ENCODE measurements at regions not wholly inside any gene's neighbourhood (a gene's known extent, or its start where the extent isn't known, plus 50 kb on each side); places are given as distances from the start of the nearest gene placed in this dataset.
"Not testable (repeated sequence)": the region's sequence is repeated elsewhere in the genome, so short reads cannot be mapped to it uniquely, and the experiment has no call there.

DNA sequence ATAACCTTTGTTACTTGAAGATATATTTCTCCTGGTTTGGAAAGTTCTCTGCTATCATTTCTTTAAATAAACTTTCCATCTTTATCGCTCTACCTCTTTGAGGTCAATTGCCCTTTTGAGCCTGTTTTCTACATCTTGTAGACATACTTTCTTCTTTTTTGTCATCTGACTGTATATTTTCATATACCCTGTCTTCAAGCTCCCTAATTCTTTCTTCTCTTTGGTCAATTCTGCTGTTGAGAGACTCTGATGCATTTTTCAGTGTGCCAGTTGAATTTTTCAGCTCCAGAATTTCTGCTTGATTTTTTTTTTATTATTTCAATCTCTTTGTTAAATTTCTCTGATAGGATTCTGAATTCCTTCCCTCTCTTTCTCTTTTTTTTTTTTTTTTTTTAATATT, 511.2 kb upstream of the GRAMD2B start:
- no peak for DNase-seq

DNA sequence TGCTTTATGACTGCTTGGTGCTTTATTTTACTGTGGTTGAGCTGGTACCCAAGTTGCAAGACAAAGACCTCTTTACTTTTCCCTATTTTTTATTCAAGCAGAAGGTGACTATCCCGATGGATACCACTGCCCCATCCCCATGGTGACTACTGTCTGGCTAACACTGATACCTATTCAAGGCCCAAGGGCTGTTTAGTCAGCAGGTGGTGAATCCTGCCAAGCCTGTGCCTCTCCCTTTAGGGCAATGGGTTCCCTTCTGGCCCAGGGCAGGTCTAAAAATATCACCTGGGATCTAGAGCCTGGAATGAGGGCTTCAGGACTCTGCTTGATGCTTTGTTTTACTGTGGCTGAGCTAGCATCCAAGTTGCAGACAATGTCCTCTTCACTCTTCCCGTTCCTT, 510.0 kb upstream of the GRAMD2B start:
- DNase-seq, result no peak

DNA sequence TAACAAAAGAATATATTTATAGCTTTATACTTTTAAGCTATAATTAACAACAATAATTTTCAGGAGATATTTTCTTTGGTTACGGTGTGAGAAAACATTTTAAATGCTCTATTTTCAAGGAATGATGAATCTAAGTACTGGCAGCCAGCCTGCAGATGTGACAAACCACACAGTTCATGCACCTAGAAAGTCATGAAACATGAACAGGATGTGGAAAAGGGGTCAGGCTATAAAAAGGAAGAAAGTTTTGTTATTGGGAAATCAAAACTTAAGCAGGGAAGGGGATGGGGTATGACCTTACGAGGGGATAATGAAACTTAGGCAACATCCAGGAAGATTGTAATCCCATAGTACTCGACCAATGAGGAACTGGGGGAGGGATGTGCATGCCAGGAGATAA, 508.7 kb upstream of the GRAMD2B start:
- no peak for DNase-seq

DNA sequence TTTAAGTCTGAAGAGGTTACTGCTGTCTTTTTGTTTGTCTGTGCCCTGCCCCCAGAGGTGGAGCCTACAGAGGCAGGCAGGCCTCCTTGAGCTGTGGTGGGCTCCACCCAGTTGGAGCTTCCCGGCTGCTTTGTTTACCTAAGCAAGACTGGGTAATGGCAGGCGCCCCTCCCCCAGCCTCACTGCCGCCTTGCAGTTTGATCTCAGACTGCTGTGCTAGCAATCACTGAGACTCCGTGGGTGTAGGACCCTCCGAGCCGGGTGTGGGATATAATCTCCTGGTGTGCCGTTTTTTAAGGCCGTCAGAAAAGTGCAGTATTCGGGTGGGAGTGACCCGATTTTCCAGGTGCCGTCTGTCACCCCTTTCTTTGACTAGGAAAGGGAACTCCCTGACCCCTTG, 499.3 kb upstream of the GRAMD2B start:
- not testable (repeated sequence) for DNase-seq

DNA sequence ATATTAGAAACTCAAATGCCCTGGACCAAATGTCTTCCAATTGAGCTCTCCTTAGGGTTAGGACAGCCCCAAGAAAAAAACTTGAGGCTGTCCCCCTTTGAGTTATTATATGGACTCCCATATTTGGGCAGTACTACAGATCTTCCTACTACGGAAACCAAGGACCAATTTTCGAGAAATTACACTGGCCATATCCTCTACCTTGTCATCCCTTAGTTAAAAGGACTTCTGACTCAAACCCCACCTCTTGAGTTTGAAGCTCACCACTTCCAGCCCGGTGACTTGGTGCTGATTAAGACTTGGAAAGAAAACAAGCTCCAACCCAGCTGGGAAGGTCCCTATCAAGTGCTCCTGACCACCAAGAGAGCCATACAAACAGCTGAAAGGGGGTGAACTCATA, 497.0 kb upstream of the GRAMD2B start:
- no peak for DNase-seq

DNA sequence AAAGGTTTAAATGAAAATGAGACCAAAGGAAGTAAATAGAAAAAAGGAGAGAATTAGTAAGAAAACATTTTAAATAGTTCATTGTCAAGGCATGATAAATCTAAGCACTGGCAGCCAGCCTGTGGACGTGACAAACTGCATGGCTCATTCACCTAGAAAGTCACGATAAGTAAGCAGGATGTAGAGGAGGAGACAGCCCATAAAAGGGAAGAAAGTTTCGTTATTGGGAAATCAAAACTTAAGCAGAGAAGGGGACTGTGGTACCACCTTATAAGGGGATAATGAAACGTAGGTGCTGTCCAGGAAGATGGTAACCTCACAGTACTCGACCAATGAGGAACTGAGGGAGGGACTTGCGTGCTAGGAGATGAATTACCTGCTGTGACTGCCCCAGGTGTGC, 494.5 kb upstream of the GRAMD2B start:
- no peak for DNase-seq

DNA sequence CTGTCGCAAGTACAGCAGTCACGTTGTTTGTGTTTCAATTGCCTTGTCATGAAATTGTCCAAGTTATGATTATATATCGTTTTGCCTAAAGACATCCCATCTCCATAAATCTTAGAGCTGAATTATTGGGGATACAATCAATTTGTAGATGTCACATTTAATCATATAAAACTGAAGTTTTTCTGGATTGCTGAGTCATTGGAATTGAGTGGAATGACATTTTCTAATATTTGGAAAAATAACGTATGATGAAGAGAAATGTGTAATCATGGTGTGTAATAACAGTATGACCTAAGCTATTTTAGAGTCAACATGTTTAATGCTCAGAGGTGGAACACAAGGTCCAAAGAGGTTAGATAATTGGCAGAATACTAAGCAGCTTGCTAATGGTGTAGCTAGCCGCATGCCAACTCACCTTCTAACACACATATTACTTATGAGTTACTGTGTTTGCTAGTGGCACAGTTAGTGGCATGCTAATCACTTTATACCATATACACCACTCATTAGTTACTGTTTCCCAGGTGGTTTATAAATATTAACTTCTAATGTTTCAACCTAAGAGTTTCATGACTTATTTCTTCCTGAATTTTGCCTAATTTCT, 473.1 kb upstream of the GRAMD2B start:
- no peak for DNase-seq

DNA sequence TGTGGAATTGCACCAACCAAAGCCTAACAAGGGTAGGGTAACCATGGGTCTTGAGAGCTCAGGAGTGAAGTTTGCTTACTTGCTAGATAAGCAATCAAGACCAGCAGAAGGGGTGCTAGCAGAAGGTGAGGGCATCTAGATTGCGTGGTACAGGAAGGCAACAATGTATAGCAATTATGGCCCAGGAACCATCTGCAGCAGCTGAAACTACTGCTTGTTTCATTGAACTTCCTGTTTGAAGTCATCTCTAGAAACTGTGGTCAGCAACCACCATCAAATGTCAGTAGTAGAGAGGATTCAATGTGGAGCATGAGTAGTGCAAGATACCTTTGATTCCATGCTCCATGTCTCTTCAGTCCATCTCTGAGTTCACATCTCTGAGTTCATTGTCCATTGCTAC, 462.1 kb upstream of the GRAMD2B start:
- no peak for DNase-seq

DNA sequence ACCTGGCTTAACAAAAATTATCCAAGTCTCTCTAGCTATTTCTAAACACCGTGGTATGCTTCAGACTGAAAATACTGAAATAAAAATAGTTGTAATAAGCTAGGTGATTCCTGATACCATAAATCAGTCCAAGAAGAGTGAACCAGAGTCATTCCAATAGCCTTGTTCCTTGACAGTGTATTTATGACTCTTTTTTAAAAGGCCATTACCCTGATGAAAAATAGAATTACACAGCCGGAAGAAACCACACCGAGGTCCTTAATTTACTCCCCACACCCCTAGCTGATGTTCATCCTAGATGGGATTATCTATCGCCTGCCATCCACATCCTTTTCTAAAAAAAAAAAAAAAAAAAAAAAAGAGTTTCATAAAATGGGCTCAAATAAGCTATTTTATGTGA, 457.6 kb upstream of the GRAMD2B start:
- no peak for DNase-seq

DNA sequence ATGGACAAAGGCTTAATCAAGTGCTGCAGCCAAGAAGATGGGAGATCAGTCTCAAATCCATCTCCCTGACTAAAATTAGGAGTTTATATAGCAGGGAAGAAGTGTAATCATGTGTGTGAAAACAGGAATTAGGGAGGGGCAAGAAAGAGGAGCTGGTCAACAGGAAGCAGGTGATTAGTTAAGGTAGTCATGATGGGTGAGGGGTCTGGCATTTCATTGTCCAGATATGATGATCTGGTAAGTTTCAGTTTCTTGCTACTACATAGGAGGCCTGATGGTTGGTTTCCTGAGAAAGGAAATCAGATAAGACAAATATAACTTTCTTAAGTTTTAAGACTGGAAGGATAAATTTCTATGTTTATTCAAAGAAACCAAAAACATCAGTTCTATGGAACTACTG, 455.6 kb upstream of the GRAMD2B start:
- DNase-seq, result no peak

DNA sequence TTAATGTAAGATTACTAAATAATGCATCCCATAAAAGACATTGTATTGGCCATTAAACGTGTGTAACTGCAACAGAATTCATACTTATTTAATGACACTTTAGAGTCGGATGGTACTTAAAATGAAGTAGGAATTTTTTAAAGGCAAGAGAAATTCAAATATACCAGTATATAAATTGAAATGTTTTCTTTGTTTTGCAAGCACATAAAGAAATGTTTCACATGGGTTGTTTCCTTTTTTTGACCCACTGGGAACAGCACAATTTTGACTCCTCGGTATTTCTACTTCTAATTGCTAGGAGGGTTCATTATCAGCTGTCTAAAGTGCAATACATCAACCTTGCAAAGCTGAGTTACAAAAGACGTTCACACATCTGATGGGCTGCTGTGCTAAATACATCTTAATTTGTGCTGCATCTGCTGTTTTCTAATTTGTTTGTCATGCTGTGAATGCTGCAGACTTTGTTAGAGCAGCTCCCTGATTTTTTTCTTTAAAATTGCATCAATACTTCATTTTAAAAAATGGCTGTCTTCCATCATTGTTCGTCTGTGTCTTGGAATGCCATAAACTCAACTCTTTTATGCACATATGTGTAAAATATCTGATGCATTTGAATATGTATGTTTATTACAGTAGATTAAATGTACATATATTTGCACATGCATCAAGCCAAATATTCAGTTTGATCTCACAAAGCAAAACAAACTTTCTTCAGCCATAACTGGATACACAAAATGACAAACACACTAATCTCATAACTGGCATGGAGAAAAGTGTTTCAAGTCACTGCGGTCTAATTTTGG, 454.0 kb upstream of the GRAMD2B start:
- no peak for DNase-seq

DNA sequence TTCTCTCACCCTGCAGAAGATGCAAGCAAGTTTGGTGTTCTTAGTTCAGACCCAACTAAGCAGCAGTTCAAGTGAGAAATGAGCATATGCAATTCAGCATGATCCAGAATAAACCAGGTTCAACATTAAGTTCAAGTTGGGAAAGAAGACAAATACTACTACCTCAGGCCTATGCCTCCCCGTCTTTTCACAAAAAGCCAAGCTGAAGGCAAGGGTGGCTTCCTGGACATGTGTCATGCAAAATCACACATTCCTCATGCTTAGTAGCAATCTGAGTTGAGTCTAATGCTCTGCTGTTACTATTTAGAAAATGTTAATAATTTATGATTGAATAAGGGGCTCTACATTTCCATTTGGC, 453.4 kb upstream of the GRAMD2B start:
- no peak for DNase-seq

DNA sequence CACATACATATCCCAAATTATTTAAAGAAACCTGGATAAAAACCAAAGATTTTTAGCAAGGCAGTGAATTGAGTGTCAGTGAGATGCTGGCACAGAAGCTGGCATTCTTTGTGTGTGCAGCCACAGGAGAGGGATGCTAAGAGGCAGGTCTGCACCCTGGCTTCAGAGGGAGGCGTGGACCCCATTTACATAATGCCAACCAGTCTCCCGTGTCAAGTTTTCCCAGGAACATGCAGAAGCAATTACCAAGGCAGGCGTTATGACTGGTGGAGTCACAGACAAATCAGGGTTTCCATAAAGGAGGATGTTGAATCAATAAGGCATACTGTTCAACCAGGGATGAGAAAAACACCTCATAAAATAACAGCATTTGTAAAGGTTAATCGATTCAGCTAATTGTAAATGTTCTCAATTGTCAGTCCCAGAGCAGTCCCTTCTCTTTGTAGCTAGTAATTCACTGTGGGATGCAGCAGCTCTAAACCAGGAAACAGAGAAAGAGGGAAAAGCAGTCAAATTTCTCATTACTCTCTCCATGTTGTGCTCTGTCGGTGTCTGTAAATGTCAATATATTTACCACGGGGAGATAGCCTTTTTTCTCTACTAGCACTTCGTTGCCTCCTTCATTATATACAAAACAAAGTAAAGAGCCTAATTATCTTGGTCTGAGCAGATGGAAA, 452.4 kb upstream of the GRAMD2B start:
- DNase-seq, result no peak

DNA sequence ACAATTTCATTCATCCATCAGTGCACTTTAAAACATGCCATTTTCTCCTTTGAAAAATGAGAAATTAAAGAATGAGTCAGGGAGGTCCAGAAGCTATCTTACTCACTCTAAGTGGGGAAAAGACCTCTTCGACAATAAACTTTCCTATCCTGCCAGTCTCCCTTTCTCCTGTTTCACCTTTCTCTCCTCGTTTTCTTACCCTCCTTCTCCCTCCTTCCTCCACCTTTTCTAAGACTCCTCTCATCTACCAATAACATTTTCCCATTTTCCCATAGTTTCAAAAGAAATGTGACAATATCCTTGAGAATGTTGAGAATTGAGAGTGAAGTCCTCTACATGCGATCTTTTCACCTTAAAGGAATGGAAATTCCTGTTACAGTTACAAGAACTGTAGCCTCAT, 450.5 kb upstream of the GRAMD2B start:
- DNase-seq, result no peak

DNA sequence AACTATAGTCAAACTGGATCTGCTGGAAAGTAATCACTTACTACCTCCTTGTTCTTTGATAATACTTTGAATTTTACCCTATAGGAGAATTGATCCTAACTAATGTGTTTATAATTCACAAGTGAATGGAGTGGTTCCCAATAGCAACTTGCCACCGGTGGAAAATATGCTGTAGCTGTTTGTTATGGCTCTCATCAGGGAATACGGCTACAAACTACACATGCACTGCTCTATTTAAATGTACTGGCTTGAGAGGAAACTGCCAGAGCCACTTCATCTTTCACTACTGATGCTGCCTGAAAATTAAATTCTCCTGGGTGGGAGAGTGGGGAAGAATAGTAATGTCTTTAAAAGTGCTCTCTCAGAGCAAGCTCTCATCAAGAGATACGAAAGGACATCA, 448.5 kb upstream of the GRAMD2B start:
- no peak for DNase-seq

DNA sequence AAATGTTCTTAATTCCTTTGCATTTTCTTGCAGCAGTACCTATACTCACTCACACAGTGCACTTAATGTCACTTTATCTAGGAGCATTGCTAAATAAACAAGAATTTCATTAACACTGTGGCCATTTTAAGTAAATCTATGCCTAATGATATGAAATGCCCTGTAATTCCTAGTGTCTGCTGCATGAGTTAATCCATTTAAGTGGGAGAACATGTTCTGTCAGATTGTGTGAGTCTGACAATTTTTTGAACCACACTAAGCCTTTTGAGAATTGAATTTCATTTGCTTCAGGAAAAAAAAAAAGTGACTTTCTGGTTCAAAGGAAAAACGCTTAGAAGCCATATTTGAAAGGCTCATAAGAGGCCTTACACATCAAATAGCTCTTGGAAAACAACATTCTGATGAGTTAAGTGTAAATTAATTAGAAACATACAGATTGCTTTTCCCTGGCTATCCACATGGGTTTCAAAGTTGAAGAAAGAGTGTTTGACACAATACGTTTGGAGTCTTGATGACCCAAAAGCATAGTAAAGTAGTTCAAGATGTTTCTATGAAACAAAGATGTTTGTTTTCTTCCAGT, 446.7 kb upstream of the GRAMD2B start:
- DNase-seq, result no peak

DNA sequence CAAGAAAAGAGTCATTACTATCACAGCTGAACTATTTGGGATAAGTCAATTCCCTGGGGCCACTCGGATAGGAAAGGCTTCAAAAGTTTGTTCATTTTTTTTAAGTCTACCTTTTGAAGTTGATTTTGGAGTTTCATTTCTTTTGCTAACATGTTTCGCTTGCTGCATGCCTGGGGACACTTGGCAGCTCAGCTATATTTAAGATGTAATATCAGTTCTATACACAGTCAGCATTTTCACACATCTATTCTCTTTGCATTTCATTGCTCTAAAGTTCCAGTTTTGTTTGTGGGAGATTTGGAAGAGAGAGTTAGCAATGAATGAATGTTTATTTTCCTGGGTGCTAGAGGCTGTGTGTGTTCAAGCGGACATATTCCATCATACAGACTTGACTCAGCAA, 445.2 kb upstream of the GRAMD2B start:
- no peak for DNase-seq

DNA sequence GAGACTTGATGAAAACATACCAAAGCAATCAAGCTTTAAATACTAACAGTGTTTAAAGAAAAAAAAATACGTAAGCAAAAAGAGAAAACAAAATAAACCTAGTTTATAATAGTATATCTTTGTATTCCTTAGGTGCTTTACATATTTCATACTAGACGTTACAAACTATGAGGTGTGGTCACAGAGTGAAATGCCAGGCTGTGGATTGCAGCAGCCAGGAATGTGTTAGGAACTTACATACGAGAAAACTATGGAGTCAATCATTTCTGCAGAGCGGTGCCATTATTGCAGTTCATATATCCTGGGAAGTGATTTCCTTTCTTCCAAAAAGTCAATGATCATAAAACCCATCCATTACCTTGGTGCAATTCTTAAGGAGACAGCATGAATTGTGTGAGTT, 443.6 kb upstream of the GRAMD2B start:
- no peak for DNase-seq

DNA sequence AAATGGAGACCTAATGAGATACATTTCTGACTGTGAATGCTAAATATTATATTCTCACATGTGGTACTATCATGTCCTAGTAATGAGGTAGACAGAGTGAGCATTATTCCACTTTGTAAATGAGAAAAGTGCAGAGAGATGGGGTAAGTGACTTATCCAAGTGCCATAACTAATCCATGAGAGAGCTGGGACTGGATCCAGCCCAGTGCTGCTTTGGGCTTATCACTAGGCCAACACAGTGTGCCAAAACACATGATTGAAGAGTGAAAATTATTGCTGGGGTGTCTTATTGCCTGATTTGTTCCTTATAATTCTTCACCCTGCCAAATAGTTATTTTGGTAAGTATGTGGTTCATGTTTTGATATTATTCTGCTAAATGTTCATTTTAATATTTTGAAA, 442.2 kb upstream of the GRAMD2B start:
- DNase-seq, result no peak

DNA sequence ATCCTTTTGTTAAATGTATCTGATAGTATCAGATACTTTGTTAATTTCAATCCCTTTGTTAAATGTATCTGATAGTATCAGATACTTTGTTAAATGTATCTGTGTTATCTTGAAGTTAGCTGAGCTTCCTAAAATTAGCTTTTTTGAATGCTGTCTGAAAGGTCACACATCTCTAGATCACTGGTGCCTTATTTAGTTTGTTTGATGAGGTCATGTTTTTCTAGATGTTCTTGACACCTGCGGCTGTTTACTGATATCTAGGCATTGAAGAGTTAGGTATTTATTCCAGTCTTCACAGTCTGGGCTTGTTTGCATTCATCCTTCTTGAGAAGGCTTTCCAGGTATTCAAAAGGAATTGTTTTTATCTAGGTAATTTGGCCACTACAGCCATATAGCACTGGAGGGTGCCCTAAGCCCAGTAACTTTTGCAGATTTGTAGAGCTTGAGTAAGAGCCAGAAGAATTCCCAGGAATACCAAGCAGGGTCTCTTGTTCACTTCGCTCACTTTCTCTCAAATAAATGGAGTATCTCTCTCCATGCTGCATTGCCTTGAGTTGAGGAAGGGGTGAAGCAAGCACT, 435.4 kb upstream of the GRAMD2B start:
- DNase-seq, result no peak

DNA sequence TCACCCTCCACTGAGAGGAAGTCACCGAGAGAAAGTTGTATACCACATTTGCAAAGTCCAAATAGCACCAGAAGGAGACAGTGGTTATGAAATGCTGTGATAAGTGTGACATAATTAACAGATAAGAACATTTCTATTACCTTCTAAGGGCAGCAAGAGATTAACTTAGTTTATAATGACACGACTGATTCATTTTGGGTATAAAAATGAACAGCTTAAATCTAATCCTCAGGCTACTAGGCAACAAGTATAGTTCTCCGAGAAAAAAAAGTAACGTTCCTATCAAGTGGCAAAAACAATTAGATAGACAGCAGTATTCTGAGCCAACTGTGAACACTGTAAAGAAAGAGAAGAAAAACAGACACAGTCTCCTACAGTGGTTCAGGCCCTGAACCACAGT, 431.2 kb upstream of the GRAMD2B start:
- DNase-seq, result no peak

DNA sequence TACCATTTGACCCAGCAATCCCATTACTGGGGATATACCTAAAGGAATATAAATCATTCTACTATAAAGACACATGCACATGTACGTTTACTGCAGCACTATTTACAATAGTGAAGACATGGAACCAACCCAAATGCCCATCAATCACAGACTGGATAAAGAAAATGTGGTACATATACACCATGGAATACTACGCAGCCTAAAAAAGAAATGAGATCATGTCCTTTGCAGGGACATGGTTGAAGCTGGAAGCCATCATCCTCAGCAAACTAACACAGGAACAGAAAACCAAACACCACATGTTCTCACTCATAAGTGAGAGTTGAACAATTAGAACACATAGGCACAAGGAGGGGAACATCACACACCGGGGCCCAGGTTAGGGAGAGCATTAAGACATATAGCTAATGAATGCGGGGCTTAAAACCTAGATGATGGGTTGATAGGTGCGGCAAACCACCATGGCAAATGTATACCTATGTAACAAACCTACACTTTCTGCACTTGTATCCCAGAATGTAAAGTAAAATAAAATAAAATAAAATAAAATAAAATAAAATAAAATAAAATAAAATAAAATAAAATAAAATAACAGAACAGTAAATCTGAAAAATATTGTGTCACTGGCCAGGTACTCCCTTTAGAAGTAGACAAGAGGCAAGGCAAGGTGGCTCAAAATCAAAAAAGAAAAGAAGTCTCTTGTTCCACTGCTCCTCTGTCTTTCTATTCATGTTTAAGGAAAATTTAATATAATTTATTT, 423.8 kb upstream of the GRAMD2B start:
- DNase-seq, result not testable (repeated sequence)

DNA sequence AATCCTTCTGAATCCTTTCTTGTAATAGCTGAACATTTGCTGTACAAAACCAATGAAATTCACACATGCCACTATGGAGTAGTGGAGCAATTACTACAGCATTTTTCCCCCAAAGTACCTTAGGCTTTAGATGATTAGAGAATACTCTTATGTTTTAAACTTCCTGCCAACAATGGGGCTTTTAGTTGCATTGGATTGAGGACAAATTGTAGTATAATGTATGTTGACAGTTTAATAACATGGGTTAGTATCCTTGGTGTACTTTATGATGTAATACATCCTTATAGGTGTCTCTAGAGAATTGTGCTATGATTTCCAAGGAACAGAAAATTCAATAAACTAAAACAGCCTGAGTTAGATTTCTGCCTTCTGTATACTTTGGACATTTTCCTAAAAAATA, 422.7 kb upstream of the GRAMD2B start:
- DNase-seq, result no peak

Measured in SW 1271 (cell line).